Gastroesophageal sphincter (tissue), 4 donors: ENCODE measurements at regions not wholly inside any gene's neighbourhood (a gene's known extent, or its start where the extent isn't known, plus 50 kb on each side); places are given as distances from the start of the nearest gene placed in this dataset.

Experiments
- ATAC-seq: fragments of 150-250 bp; one replicate; pipeline ENCODE4 v1.9.1; 2016; ENCODE audit warnings: mild to moderate bottlenecking, moderate library complexity
- H3K27ac ChIP-seq, 4 donors: fragments of 200-600 bp; sonication (generic) in 3 of 4; 1 replicate in 3 of 4; 2 replicates in 1 of 4; pipeline ENCODE4 v1.5.1; 2016 to 2019
- H3K27me3 ChIP-seq: fragments of 200-600 bp; sonication (generic); one replicate; pipeline ENCODE4 v1.5.1; 2019
- H3K36me3 ChIP-seq, 2 donors: fragments of 200-600 bp; sonication (generic); one replicate each; pipeline ENCODE4 v1.5.1; 2019; ENCODE audit warnings: control low read depth in 1 of 2
- H3K4me1 ChIP-seq, 3 donors: fragments of 200-600 bp; sonication (generic); 1 replicate in 2 of 3; 2 replicates in 1 of 3; pipeline ENCODE4 v1.5.1; 2016 to 2019; ENCODE audit warnings: control low read depth in 2 of 3
- H3K4me3 ChIP-seq, 2 donors: fragments of 200-600 bp; sonication (generic); one replicate each; pipeline ENCODE4 v1.5.1; 2019; ENCODE audit warnings: mild to moderate bottlenecking in 1 of 2, moderate library complexity in 1 of 2
- H3K9me3 ChIP-seq, 3 donors: fragments of 200-600 bp; sonication (generic); one replicate each; pipeline ENCODE4 v1.5.1; 2017 to 2019; ENCODE audit warnings: control low read depth in 2 of 3
- EP300 ChIP-seq: sonication (generic); formaldehyde crosslinking; IDR thresholded peaks from one replicate; pipeline ENCODE4 v1.6.1; 2017; ENCODE audit warnings: antibody characterized with exemption, mild to moderate bottlenecking
- POLR2A ChIP-seq, 2 donors: fragments of 450-650 bp; IDR thresholded peaks; one replicate each; pipeline ENCODE4 v1.6.1; 2017; ENCODE audit warnings: antibody characterized with exemption in 2 of 2, mild to moderate bottlenecking in 2 of 2, moderate library complexity in 1 of 2
- POLR2AphosphoS5 ChIP-seq: sonication (generic); formaldehyde crosslinking; IDR thresholded peaks from one replicate; pipeline ENCODE4 v1.6.1; 2017; ENCODE audit warnings: antibody characterized with exemption
- WGBS, 2 donors: methylation state at CpG; one replicate each; pipeline ENCODE4 v1.1.5; 2018; ENCODE audit warnings: low coverage in 1 of 2; 5-methylcytosine and 5-hydroxymethylcytosine counted together
- TF ChIP-seq, protein P1 (sequence below), 4 experiments: fragments of 200-600 bp in 2 of 4; fragments of 450-650 bp in 2 of 4; sonication (generic) in 1 of 4; IDR thresholded peaks; one replicate each; pipeline ENCODE4 v1.5.1; 2017 to 2019; ENCODE audit warnings: antibody characterized with exemption in 4 of 4, mild to moderate bottlenecking in 2 of 4, moderate library complexity in 2 of 4

DNA sequence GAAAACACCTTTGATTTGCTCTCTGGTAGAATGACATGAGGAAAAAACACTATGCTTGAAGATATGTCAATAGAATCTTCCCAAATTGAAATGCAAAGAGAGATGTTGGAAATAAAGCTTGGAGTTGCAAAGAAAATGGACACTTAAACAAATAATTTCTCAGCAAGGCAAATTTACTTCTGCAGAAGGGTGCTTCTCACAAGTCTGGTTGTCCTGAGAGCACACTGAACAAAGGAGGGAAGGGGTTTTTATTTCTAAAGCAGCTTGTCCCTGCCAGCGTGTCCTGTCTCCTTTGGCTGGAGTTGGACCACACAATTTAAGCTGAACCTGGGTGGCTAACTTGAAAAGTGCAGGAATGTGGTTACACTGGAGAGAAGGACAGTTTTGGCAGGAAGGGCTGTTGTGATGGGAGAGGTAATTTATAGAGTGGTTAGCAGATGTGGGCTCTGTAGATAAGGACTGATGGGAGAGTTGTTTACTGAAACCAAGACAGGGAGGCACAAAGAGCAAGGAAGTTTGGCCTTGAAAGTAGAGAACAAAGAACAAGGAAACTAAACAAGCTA lies 454.6 kb upstream of the EYS start:
- 83% methylated on average over 1 of the region's 1 CpG; no CpG with 5 or more reads in 1 of the 2 donors for WGBS, 2 donors
- TF ChIP-seq, protein P1, sequence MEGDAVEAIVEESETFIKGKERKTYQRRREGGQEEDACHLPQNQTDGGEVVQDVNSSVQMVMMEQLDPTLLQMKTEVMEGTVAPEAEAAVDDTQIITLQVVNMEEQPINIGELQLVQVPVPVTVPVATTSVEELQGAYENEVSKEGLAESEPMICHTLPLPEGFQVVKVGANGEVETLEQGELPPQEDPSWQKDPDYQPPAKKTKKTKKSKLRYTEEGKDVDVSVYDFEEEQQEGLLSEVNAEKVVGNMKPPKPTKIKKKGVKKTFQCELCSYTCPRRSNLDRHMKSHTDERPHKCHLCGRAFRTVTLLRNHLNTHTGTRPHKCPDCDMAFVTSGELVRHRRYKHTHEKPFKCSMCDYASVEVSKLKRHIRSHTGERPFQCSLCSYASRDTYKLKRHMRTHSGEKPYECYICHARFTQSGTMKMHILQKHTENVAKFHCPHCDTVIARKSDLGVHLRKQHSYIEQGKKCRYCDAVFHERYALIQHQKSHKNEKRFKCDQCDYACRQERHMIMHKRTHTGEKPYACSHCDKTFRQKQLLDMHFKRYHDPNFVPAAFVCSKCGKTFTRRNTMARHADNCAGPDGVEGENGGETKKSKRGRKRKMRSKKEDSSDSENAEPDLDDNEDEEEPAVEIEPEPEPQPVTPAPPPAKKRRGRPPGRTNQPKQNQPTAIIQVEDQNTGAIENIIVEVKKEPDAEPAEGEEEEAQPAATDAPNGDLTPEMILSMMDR (IDR thresholded peaks at IDR 0.05), result no peak
- no peak for TF ChIP-seq POLR2AphosphoS5
- no peak for TF ChIP-seq POLR2A (IDR thresholded peaks at IDR 0.05)
- no peak for TF ChIP-seq EP300
- Histone ChIP-seq H3K4me3 (no peak overlapping the region), H3K4me1 (no peaks in the 10 kb centered on the region), H3K9me3 (peaks cover 0 to 30% (median 0%) of the 10 kb centered on the region in 3 donors), H3K27me3 (no peaks in the 10 kb centered on the region), H3K27ac (no peak overlapping the region), H3K36me3 (no peaks in the 10 kb centered on the region)
- ATAC-seq, result no peak

DNA sequence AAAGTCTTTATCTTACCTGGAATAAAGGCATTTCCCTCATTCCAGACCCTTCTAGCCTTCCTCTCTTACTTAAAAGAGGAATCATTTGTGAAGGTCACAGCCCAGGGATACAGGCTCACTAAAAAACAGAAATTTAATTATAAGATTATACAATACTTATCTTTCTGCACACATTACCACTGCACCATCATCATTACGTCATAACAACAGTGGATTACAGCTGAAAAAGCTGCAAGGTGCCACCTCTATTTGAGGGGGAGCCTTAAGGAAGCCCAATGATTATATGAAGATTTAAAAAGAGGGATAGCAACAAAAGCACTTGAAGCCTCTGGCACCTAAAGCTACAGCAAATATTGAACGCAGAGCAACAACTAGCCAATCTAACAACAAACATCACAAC lies 452.9 kb upstream of the EYS start:
- TF ChIP-seq POLR2A (IDR thresholded peaks at IDR 0.05), result no peak
- TF ChIP-seq EP300, result no peak
- TF ChIP-seq, protein P1 (IDR thresholded peaks at IDR 0.05), result no peak
- TF ChIP-seq POLR2AphosphoS5, result no peak
- Histone ChIP-seq H3K36me3 (no peaks in the 10 kb centered on the region), H3K4me1 (no peaks in the 10 kb centered on the region), H3K9me3 (peaks cover 0 to 30% (median 0%) of the 10 kb centered on the region in 3 donors), H3K27me3 (no peaks in the 10 kb centered on the region), H3K4me3 (no peak overlapping the region), H3K27ac (no peak overlapping the region)
- ATAC-seq, result no peak
- 89 to 92% methylated on average over 2 of the region's 2 CpGs for WGBS, 2 donors

DNA sequence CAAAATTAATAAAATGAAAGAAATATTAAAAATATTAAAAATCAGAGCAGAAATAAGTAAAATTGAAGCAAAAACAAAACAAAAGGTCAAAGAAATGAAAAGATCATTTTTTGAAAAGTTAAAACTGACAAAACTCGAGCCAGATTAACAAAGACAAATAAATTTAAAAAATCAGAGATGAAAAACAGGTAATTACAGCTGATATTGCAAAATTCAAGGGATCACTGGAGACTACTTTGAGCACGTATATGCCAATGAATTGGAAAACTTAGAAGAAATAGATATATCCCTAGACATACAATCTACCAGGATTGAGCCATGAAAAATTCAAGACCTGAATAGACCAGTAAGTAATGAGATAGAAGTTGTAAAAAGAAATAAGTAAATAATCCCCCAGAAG lies 446.2 kb upstream of the EYS start:
- Histone ChIP-seq H3K4me1 (no peaks in the 10 kb centered on the region), H3K27me3 (no peaks in the 10 kb centered on the region), H3K27ac (no peak overlapping the region), H3K9me3 (no peaks in the 10 kb centered on the region), H3K4me3 (no peak overlapping the region), H3K36me3 (no peaks in the 10 kb centered on the region)
- no peak for ATAC-seq
- TF ChIP-seq POLR2A (IDR thresholded peaks at IDR 0.05) (no peak), EP300 (no peak), POLR2AphosphoS5 (no peak)
- TF ChIP-seq, protein P1 (IDR thresholded peaks at IDR 0.05), result no peak
- WGBS, 2 donors, result 0 to 63% methylated on average over 1 to 2 of the region's 2 CpGs

DNA sequence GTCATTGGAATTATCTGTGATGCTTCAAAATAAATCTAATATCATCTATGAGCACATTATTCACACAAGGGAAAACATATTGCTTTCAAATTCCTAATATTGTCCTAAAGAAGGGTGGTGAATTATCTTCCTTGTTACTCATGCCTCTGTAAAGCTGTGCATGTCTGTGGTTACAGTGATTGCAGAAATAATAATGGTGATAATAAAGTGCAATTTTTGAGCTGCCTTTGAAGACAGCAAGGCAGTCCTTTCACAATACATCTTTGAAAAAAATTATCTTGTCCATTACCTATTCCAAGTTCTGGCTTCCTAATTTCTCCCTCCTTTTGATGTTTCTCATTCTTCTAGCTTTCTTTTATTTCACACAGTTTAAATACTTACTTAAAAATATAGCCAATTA lies 442.1 kb upstream of the EYS start:
- Histone ChIP-seq H3K9me3 (no peaks in the 10 kb centered on the region), H3K27me3 (no peaks in the 10 kb centered on the region), H3K4me3 (no peak overlapping the region), H3K4me1 (no peaks in the 10 kb centered on the region), H3K36me3 (no peaks in the 10 kb centered on the region), H3K27ac (no peak overlapping the region)
- TF ChIP-seq EP300 (no peak), POLR2A (IDR thresholded peaks at IDR 0.05) (no peak), POLR2AphosphoS5 (no peak)
- TF ChIP-seq, protein P1 (IDR thresholded peaks at IDR 0.05), result no peak
- ATAC-seq, result no peak

DNA sequence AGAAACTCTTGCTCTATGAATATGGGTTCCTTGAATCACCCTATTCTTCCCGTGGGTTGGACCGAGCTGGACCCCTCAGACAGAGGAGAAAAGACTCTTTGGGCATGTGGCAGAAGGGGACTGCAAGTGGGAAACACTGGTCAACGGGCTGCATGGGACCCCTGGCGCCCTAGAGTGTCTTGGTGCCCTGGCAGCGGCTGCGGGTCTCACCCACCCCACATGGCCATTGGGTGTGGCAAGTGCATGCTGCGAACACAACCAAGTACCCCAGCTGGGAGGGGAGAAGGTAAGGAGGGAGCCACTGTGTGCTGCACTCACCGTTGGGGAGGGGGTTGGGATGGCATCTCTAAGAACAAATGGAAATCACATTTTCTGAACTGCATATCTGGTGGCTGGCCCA lies 438.8 kb upstream of the EYS start:
- TF ChIP-seq, protein P1 (IDR thresholded peaks at IDR 0.05), result no peak
- no peak for TF ChIP-seq EP300
- no peak for TF ChIP-seq POLR2AphosphoS5
- no peak for TF ChIP-seq POLR2A (IDR thresholded peaks at IDR 0.05)

More for the DNA sequence above, 438.8 kb upstream of the EYS start:
- H3K36me3 ChIP-seq, result no peaks in the 10 kb centered on the region
- ATAC-seq, result no peak
- H3K4me1 ChIP-seq, result no peaks in the 10 kb centered on the region
- H3K4me3 ChIP-seq, result no peak overlapping the region
- H3K27me3 ChIP-seq, result no peaks in the 10 kb centered on the region
- WGBS, 2 donors, result 96% methylated on average over 5 of the region's 8 CpGs; no CpG with 5 or more reads in 1 of the 2 donors
- H3K9me3 ChIP-seq, result no peaks in the 10 kb centered on the region
- no peak overlapping the region for H3K27ac ChIP-seq
